ENCODE measurements at regions not wholly inside any gene's neighbourhood (a gene's known extent, or its start where the extent isn't known, plus 50 kb on each side); places are given as distances from the start of the nearest gene placed in this dataset.

- FAIRE-seq (no peak), DNase-seq (ENCODE audit: insufficient read length, low spot score) (no peak)
Measured at GRCh38 chr13:53200498-53201453, 172.2 kb downstream of the OLFM4 start.

- FAIRE-seq = no peak
- no peak for DNase-seq (ENCODE audit: insufficient read length, low spot score)
Measured at GRCh38 chr13:53201454-53202225, 173.0 kb downstream of the OLFM4 start.

DNA sequence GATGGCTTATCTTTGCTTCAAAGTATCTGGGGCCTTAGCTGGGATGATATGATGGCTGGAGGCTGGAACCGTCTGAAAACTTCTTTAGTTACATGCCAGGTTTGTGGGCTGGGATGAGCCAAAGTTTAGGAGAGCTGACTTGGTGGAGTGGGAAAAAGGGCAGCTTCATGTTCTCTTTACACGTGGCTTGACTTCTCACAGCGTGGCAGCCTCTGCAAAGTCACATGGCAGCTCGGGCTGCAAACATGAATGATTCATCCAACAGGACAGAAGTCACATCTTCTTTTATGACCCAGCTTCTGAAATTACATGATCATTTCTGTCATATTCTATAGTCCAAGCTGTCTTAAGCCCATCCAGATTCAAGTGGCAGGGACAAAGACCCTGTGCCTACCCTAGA is 176.0 kb downstream of the OLFM4 start:
- DNase-seq (ENCODE audit: insufficient read length, low spot score) (no peak), FAIRE-seq (no peak)

DNA sequence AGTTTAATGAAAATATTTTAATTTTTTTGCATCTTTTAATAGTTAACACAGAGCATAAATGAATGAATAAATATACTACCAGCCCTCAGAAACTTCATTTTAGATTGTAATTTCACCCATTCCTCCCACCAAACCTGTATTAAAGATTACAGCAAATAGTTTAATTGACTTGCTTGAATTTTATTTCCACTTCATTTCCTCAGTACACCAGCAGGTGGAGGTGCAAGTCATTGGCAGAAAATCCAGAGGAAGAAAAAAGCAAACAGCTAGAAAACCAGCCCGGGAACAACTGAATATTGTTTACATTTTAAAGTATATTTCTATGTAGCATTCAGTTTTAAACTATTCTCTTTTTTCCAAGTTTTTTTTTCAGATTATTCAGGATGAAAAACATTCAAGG is 177.8 kb downstream of the OLFM4 start:
- DNase-seq (ENCODE audit: insufficient read length, low spot score) (no peak), FAIRE-seq (no peak)

- FAIRE-seq (no peak), DNase-seq (ENCODE audit: insufficient read length, low spot score) (no peak)
Measured at GRCh38 chr13:53207556-53207955, 178.9 kb downstream of the OLFM4 start.

- FAIRE-seq (no peak), DNase-seq (ENCODE audit: insufficient read length, low spot score) (no peak)
Measured at GRCh38 chr13:53214433-53214832, 185.8 kb downstream of the OLFM4 start.

- FAIRE-seq (no peak), DNase-seq (ENCODE audit: insufficient read length, low spot score) (no peak)
Measured at GRCh38 chr13:53215563-53215962, 186.9 kb downstream of the OLFM4 start.

DNA sequence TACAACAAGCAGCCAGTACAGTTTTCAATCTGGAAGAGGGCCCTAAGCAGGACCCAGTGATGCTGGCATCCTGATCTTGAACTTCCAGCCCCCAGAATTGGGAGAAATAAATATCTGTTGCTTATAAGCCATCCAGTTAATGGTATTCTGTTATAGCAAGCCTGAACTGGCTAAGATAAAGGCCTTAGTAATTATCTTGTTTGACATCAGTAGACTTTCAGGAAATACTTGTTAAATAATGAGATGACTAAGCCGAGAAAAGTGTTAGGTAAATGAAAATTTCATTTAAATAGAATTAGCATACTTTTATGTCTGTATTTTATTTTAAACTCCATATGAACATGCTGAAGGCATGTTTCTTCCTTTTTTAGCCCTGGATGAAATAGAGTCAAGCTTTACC is 188.2 kb downstream of the OLFM4 start:
- no peak for DNase-seq (ENCODE audit: insufficient read length, low spot score)
- no peak for FAIRE-seq

GRCh38 chr13:53217194-53217593 is 188.6 kb downstream of the OLFM4 start:
- FAIRE-seq (no peak), DNase-seq (ENCODE audit: insufficient read length, low spot score) (no peak)

DNA sequence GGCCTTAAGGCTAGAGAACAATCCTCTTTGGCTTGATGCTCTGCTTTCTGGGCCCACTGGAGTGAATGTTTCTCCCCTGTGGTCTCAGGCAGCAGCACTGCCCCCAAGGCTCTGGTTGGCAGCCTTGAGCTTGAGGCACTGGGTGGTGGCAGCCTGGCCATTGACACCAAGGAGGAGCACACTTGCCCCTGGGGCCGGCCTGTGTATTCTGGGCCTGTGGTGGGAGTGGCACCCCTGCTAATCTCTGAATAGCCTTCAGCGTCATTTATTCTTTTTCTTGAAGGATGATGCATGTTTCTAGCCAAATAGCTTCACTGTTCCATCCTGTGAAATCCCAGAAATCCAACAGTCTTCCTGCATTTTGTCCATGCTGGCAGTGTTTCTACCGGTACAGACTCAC is 191.4 kb downstream of the OLFM4 start:
- FAIRE-seq (no peak), DNase-seq (ENCODE audit: insufficient read length, low spot score) (no peak)

- DNase-seq (ENCODE audit: insufficient read length, low spot score) = no peak
- FAIRE-seq = no peak
Measured at GRCh38 chr13:53237696-53238095, 209.1 kb downstream of the OLFM4 start.

DNA sequence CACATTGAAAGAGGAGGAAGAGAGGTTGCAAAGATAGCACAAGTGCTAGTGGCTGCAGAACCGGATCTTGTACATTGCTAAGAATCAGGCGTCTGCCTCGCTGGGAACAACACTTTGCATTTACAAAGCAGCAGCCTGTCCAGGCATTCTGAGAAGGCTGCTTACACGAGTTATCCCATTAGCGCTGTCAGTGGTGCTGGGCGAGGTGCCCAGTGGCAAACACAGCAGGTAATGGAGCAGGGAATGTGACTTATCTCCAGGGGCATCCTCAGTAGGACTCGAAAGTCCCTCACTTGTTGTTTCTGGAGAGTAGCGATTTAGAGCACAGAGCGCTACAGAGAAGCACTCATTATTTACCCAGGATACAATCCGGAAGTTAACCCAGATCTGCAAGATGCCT is 209.6 kb downstream of the OLFM4 start:
- FAIRE-seq = no peak
- DNase-seq (ENCODE audit: insufficient read length, low spot score) = no peak

- FAIRE-seq = no peak
Measured at GRCh38 chr13:53240401-53241025, 211.9 kb downstream of the OLFM4 start.

GRCh38 chr13:53241891-53242348 is 213.3 kb downstream of the OLFM4 start:
- FAIRE-seq = no peak
- DNase-seq (ENCODE audit: insufficient read length, low spot score) = no peak

More at GRCh38 chr13:53240401-53241025, 211.9 kb downstream of the OLFM4 start:
- DNase-seq (ENCODE audit: insufficient read length, low spot score) = no peak

DNA sequence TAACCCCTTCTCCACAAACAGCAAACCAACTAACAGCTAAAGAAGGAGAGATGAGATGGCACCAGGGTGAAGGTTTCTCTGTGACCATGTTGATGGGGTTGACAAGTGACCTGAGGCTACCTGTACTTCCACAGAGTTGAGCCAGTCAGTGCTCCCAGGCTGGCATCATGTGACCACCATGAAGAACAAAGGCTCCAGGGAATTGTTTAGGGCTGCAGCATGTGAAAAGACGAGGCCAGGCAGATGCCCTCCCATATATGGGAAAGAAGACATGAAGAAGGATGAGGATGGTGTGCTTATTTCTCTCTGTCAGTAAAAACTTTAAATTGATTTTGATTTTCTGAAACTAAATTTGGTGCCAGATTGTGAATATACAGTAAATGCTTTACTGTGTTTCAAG is 220.6 kb downstream of the OLFM4 start:
- FAIRE-seq = no peak

GRCh38 chr13:53250272-53250875 is 221.8 kb downstream of the OLFM4 start:
- peak; percentile 17 for DNase-seq (ENCODE audit: insufficient read length, low spot score)
- FAIRE-seq = peak; percentile 37

More for the DNA sequence above, 220.6 kb downstream of the OLFM4 start:
- no peak for DNase-seq (ENCODE audit: insufficient read length, low spot score)

DNA sequence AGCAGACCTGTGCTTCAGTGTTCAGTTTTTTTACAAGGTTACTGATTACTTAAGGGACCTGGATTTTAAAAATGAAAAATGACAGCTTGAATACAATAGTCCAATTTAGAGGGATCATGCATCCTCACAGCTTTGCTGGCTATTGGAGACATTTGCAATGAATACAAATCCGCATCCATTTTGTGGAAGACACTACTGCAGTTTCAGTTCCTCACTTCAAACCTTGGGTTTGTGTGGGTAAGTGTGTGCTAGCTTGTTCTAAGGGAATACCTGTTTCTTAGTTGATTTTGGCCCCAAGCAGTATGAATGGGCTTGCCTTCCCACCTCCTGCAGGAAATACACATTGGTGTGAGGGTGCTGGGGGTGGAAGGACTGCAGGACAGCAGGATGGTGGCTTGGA is 222.4 kb downstream of the OLFM4 start:
- DNase-seq (ENCODE audit: insufficient read length, low spot score) (no peak), FAIRE-seq (no peak)

DNA sequence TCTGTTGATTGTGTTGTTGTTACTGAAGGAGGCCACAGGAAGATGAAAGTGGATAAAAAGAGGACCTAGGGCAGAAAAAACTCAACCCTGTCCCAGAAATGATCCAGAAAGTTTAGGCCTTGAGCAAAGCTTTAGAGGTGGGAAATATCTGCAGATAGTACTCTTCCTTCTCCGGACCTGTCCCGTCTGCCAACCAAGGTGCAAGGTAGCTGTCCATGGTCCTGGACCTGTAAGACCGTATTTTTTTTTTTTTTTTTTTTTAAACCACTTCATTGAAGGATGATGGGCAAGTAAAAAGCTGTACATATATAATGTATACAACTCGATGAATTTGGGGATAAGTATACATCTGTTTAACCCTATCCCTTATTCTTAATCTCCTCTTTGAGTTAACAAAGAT is 225.9 kb downstream of the OLFM4 start:
- DNase-seq (ENCODE audit: insufficient read length, low spot score) (no peak), FAIRE-seq (no peak)

DNA sequence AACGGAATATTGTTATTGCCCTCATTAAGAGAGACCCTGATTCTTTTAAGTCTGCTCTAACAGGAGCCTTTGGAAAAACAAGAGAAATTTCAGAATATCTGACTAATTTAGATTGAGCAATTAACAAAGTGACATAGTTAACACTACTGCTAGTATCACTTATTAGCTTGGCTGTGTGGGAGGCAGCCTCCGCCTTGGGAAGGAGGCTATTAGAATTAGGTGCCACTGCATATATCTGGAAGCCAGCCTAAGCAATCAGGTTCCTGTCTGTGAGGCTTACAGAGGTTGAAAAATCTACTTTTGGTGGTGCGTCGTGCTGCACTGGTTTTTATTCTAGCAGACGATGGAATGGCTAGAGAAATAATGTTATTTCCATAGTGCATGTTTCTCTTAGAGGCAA is 227.2 kb downstream of the OLFM4 start:
- DNase-seq (ENCODE audit: insufficient read length, low spot score) (no peak), FAIRE-seq (no peak)

DNA sequence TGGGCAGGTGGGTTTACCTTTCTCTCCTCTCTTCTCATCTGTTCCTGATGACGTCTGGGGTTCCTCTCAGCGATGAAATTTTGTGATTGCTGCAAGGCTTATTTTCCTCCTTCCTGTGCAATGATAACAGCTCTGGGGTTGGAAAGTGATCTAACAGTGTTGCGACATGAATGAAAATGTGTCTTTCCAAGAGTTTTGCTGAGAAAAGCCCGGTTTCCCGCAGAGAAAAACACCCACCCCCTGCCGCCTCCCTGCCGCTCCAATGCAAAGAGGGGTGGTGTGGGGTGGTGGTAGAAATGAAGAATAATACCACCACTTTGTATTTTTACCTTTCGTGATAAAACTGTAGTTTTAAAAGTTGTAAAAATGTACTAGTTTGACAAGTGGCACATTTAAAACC is 232.0 kb downstream of the OLFM4 start:
- DNase-seq (ENCODE audit: insufficient read length, low spot score) (no peak), FAIRE-seq (no peak)
